ENCODE measurements at regions not wholly inside any gene's neighbourhood (a gene's known extent, or its start where the extent isn't known, plus 50 kb on each side); places are given as distances from the start of the nearest gene placed in this dataset.
"Not testable (repeated sequence)": the region's sequence is repeated elsewhere in the genome, so short reads cannot be mapped to it uniquely, and the experiment has no call there.

- CTCF ChIA-PET = no interaction called here
These were observed 97.5 kb upstream of the MYLIP start for GRCh38 chr6:16031278-16031981.

GRCh38 chr6:16028966-16029365, 99.9 kb upstream of the MYLIP start:
- no peak for DNase-seq
- H3K27ac Mint-ChIP-seq = no peak overlapping the region
- ChIA-PET POLR2A (no interaction called here), CTCF (interaction anchor here (1.3 kb wide), 1 partner anchor 33 kb away, joined by 4 read pairs; no protein-coding TSS in a partner anchor)
- H3K4me3 Mint-ChIP-seq = no peak overlapping the region
- no peaks in the 10 kb centered on the region for H3K36me3 Mint-ChIP-seq (ENCODE audit: low read depth)
- H3K9me3 Mint-ChIP-seq = peaks cover 5% of the 10 kb centered on the region
- no peaks in the 10 kb centered on the region for H3K27me3 Mint-ChIP-seq
- no peaks in the 10 kb centered on the region for H3K4me1 Mint-ChIP-seq

More at GRCh38 chr6:16031278-16031981, 97.5 kb upstream of the MYLIP start:
- H3K27me3 Mint-ChIP-seq = no peaks in the 10 kb centered on the region
- no peak for DNase-seq
- POLR2A ChIA-PET = no interaction called here
- H3K36me3 Mint-ChIP-seq (ENCODE audit: low read depth) = no peaks in the 10 kb centered on the region
- peaks cover 5% of the 10 kb centered on the region for H3K9me3 Mint-ChIP-seq
- no peak overlapping the region for H3K27ac Mint-ChIP-seq
- H3K4me1 Mint-ChIP-seq = no peaks in the 10 kb centered on the region
- H3K4me3 Mint-ChIP-seq = no peak overlapping the region

- no peak for DNase-seq
- no peaks in the 10 kb centered on the region for H3K4me1 Mint-ChIP-seq
- H3K27me3 Mint-ChIP-seq = no peaks in the 10 kb centered on the region
- no peak overlapping the region for H3K27ac Mint-ChIP-seq
- no peak overlapping the region for H3K4me3 Mint-ChIP-seq
- ChIA-PET POLR2A (no interaction called here), CTCF (no interaction called here)
- H3K36me3 Mint-ChIP-seq (ENCODE audit: low read depth) = no peaks in the 10 kb centered on the region
- no peaks in the 10 kb centered on the region for H3K9me3 Mint-ChIP-seq
These were observed 108.6 kb upstream of the MYLIP start for GRCh38 chr6:16020259-16020658.

GRCh38 chr6:16019462-16019861, 109.4 kb upstream of the MYLIP start:
- Mint-ChIP-seq H3K4me3 (no peak overlapping the region), H3K27ac (no peak overlapping the region), H3K9me3 (no peaks in the 10 kb centered on the region), H3K36me3 (ENCODE audit: low read depth) (no peaks in the 10 kb centered on the region), H3K27me3 (no peaks in the 10 kb centered on the region), H3K4me1 (no peaks in the 10 kb centered on the region)
- DNase-seq = no peak
- POLR2A ChIA-PET = no interaction called here
- CTCF ChIA-PET = no interaction called here

GRCh38 chr6:16018626-16019025, 110.3 kb upstream of the MYLIP start:
- H3K27ac Mint-ChIP-seq = no peak overlapping the region
- H3K4me3 Mint-ChIP-seq = no peak overlapping the region
- no peaks in the 10 kb centered on the region for H3K27me3 Mint-ChIP-seq
- H3K36me3 Mint-ChIP-seq (ENCODE audit: low read depth) = no peaks in the 10 kb centered on the region
- ChIA-PET POLR2A (no interaction called here), CTCF (no interaction called here)
- DNase-seq = no peak
- no peaks in the 10 kb centered on the region for H3K9me3 Mint-ChIP-seq
- no peaks in the 10 kb centered on the region for H3K4me1 Mint-ChIP-seq

GRCh38 chr6:16014325-16014724, 114.6 kb upstream of the MYLIP start:
- POLR2A ChIA-PET; CTCF ChIA-PET; H3K36me3 Mint-ChIP-seq (ENCODE audit: low read depth); H3K27me3 Mint-ChIP-seq; H3K4me3 Mint-ChIP-seq; H3K4me1 Mint-ChIP-seq; H3K27ac Mint-ChIP-seq; H3K9me3 Mint-ChIP-seq; DNase-seq: not testable (repeated sequence)

GRCh38 chr6:16007146-16007545, 121.7 kb upstream of the MYLIP start:
- Mint-ChIP-seq H3K4me1 (no peaks in the 10 kb centered on the region), H3K9me3 (no peaks in the 10 kb centered on the region), H3K27me3 (peaks cover 10% of the 10 kb centered on the region), H3K4me3 (no peak overlapping the region), H3K27ac (no peak overlapping the region), H3K36me3 (ENCODE audit: low read depth) (no peaks in the 10 kb centered on the region)
- CTCF ChIA-PET = no interaction called here
- DNase-seq = no peak
- POLR2A ChIA-PET = no interaction called here

- POLR2A ChIA-PET = no interaction called here
- Mint-ChIP-seq H3K4me3 (no peak overlapping the region), H3K9me3 (no peaks in the 10 kb centered on the region), H3K36me3 (ENCODE audit: low read depth) (no peaks in the 10 kb centered on the region), H3K27me3 (peaks cover 10% of the 10 kb centered on the region), H3K4me1 (no peaks in the 10 kb centered on the region), H3K27ac (no peak overlapping the region)
- CTCF ChIA-PET = no interaction called here
- DNase-seq = no peak
These were observed 122.2 kb upstream of the MYLIP start for GRCh38 chr6:16006681-16007080.

GRCh38 chr6:16004934-16005679, 123.8 kb upstream of the MYLIP start:
- no peaks in the 10 kb centered on the region for H3K4me1 Mint-ChIP-seq
- ChIA-PET CTCF (no interaction called here), POLR2A (no interaction called here)
- H3K27ac Mint-ChIP-seq = no peak overlapping the region
- no peak for DNase-seq
- H3K4me3 Mint-ChIP-seq = no peak overlapping the region
- no peaks in the 10 kb centered on the region for H3K36me3 Mint-ChIP-seq (ENCODE audit: low read depth)
- no peaks in the 10 kb centered on the region for H3K9me3 Mint-ChIP-seq
- peaks cover 10% of the 10 kb centered on the region for H3K27me3 Mint-ChIP-seq

- ChIA-PET CTCF (no interaction called here), POLR2A (no interaction called here)
- Mint-ChIP-seq H3K27ac (no peak overlapping the region), H3K4me1 (no peaks in the 10 kb centered on the region), H3K27me3 (peaks cover 10% of the 10 kb centered on the region), H3K36me3 (ENCODE audit: low read depth) (no peaks in the 10 kb centered on the region), H3K4me3 (no peak overlapping the region), H3K9me3 (no peaks in the 10 kb centered on the region)
- no peak for DNase-seq
These were observed 125.7 kb upstream of the MYLIP start for GRCh38 chr6:16003197-16003491.

- H3K36me3 Mint-ChIP-seq (ENCODE audit: low read depth) = no peaks in the 10 kb centered on the region
- H3K27me3 Mint-ChIP-seq = peaks cover 10% of the 10 kb centered on the region
- no peak overlapping the region for H3K4me3 Mint-ChIP-seq
- CTCF ChIA-PET = no interaction called here
- no peak overlapping the region for H3K27ac Mint-ChIP-seq
- POLR2A ChIA-PET = no interaction called here
- no peaks in the 10 kb centered on the region for H3K9me3 Mint-ChIP-seq
- no peaks in the 10 kb centered on the region for H3K4me1 Mint-ChIP-seq
- no peak for DNase-seq
These were observed 126.3 kb upstream of the MYLIP start for GRCh38 chr6:16002332-16003196.

- Mint-ChIP-seq H3K36me3 (ENCODE audit: low read depth) (no peaks in the 10 kb centered on the region), H3K9me3 (no peaks in the 10 kb centered on the region), H3K27ac (no peak overlapping the region), H3K4me3 (no peak overlapping the region), H3K4me1 (no peaks in the 10 kb centered on the region), H3K27me3 (peaks cover 4% of the 10 kb centered on the region)
- CTCF ChIA-PET = no interaction called here
- POLR2A ChIA-PET = no interaction called here
- no peak for DNase-seq
These were observed 127.7 kb upstream of the MYLIP start for GRCh38 chr6:16001158-16001557.

- H3K4me3 Mint-ChIP-seq = no peak overlapping the region
- ChIA-PET CTCF (interaction anchor here (1.5 kb wide), 1 partner anchor 10 kb away, joined by 3 read pairs; no protein-coding TSS in a partner anchor), POLR2A (no interaction called here)
- H3K36me3 Mint-ChIP-seq (ENCODE audit: low read depth) = no peaks in the 10 kb centered on the region
- no peaks in the 10 kb centered on the region for H3K27me3 Mint-ChIP-seq
- H3K27ac Mint-ChIP-seq = no peak overlapping the region
- H3K9me3 Mint-ChIP-seq = no peaks in the 10 kb centered on the region
- H3K4me1 Mint-ChIP-seq = peaks cover 3% of the 10 kb centered on the region
- no peak for DNase-seq
These were observed 129.7 kb upstream of the MYLIP start for GRCh38 chr6:15999201-15999600.
